PC-9 (cell line): ENCODE measurements at regions not wholly inside any gene's neighbourhood (a gene's known extent, or its start where the extent isn't known, plus 50 kb on each side); places are given as distances from the start of the nearest gene placed in this dataset.

ENCODE experiments used
- BruUV-seq: library from RNA; stranded (reverse); fragments of 400-500 nt; replicated peaks from 2 replicates; lab custom pipeline; 2021; lab: Mats Ljungman, UMichigan
- CTCF ChIA-PET: fragments of 300-600 bp; sonication (Branson Sonifier 250); formaldehyde crosslinking; loops from one replicate; lab custom pipeline; 2022; ENCODE audit warnings: antibody characterized with exemption; lab: Charles Lee
- POLR2A ChIA-PET: fragments of 300-600 bp; sonication (Branson Sonifier 250); formaldehyde crosslinking; loops from one replicate; lab custom pipeline; 2022; ENCODE audit warnings: antibody characterized with exemption; ENCODE audit not compliant: unreplicated experiment; lab: Charles Lee
- DNase-seq, 2 experiments: peaks; one replicate each; pipeline versions ENCODE4 v3.0.0 to v3.0.0-alpha.2; 2015 to 2022; ENCODE audit warnings: mixed read lengths in 1 of 2
- H2AFZ ChIP-seq: fragments of 200-600 bp; sonication (generic); 2 replicates; pipeline ENCODE4 v1.8.1; 2017; ENCODE audit warnings: antibody characterized with exemption
- H3F3A ChIP-seq: fragments of 200-600 bp; sonication (generic); 2 replicates; pipeline ENCODE4 v1.8.1; 2017; ENCODE audit warnings: antibody characterized with exemption, mild to moderate bottlenecking, low read depth; ENCODE audit not compliant: insufficient read depth
- H3K27ac ChIP-seq: fragments of 200-600 bp; sonication (generic); 2 replicates; pipeline ENCODE4 v1.6.1; 2016; ENCODE audit warnings: mixed run types
- H3K27me3 ChIP-seq: fragments of 200-600 bp; sonication (generic); 2 replicates; pipeline ENCODE4 v1.6.1; 2016; ENCODE audit warnings: low read depth, mixed run types; ENCODE audit not compliant: insufficient read depth
- H3K36me3 ChIP-seq: fragments of 200-600 bp; sonication (generic); 2 replicates; pipeline ENCODE4 v1.6.1; 2016; ENCODE audit warnings: low read depth, mixed run types
- H3K4me1 ChIP-seq: fragments of 200-600 bp; sonication (generic); replicated peaks from 2 replicates; pipeline ENCODE4 v1.6.1; 2016; ENCODE audit warnings: mixed run types; ENCODE audit not compliant: insufficient read depth
- H3K4me2 ChIP-seq: fragments of 200-600 bp; sonication (generic); 2 replicates; pipeline ENCODE4 v1.6.1; 2017; ENCODE audit warnings: mixed run types
- H3K4me3 ChIP-seq: fragments of 200-600 bp; sonication (generic); 2 replicates; pipeline ENCODE4 v1.6.1; 2016; ENCODE audit warnings: mixed run types
- H3K79me2 ChIP-seq: fragments of 200-600 bp; sonication (generic); 2 replicates; pipeline ENCODE4 v1.6.1; 2017; ENCODE audit warnings: low read depth, mixed run types
- H3K9me2 ChIP-seq: fragments of 200-600 bp; sonication (generic); 2 replicates; pipeline ENCODE4 v1.8.1; 2017; ENCODE audit warnings: mild to moderate bottlenecking; ENCODE audit not compliant: insufficient read depth
- H3K9me3 ChIP-seq: fragments of 200-600 bp; sonication (generic); 2 replicates; pipeline ENCODE4 v1.8.1; 2016; ENCODE audit warnings: low read depth; ENCODE audit not compliant: insufficient read depth
- H4K20me1 ChIP-seq: fragments of 200-600 bp; sonication (generic); 2 replicates; pipeline ENCODE4 v1.8.1; 2017; ENCODE audit not compliant: insufficient read depth
- EZH2 ChIP-seq: fragments of 200-600 bp; sonication (generic); IDR thresholded peaks from 2 replicates; pipeline ENCODE4 v1.8.0; 2017; ENCODE audit warnings: antibody characterized with exemption, low read depth
- intact Hi-C: fragments of 100-400 bp; cut with micrococcal nuclease; formaldehyde crosslinking; loops from one replicate; pipeline ENCODE4 v1.10.0; 2022; ENCODE audit not compliant: unreplicated experiment
- TF ChIP-seq, protein P1 (sequence below): fragments of 200-600 bp; sonication (generic); conservative IDR thresholded peaks from 2 replicates; pipeline ENCODE4 v1.6.1; 2017; ENCODE audit warnings: mixed run types, antibody characterized with exemption, mild to moderate bottlenecking, moderate library complexity

DNA sequence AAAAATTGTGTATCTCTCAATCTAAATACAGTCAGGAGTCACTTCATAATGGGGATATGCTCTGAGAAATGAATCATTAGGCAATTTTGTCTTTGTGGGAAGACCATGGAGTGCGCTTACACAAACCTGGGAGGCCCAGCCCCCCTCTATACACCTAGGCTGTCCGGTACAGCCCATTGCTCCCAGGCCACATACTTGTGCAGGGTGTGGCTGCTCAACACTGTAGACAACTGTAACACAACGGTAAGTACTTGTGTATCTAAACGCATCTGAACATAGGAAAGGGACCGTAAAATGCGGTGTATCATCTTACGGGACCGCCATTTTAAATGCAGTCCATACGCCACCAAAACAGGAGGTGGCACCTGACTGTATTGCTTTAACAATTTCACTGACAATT lies 58.0 kb upstream of the FRMD1 start:
- no TSS peak for BruUV-seq
- no peaks in the 10 kb centered on the region for H3K4me1 ChIP-seq
- no peak overlapping the region for H3K4me3 ChIP-seq
- H4K20me1 ChIP-seq: no peaks in the 10 kb centered on the region
- H3K27me3 ChIP-seq: peaks cover 74% of the 10 kb centered on the region
- H3K9me3 ChIP-seq: no peaks in the 10 kb centered on the region
- no peaks in the 10 kb centered on the region for H3K36me3 ChIP-seq
- no peak for DNase-seq
- no peak overlapping the region for H3K27ac ChIP-seq
- TF ChIP-seq, protein P1, sequence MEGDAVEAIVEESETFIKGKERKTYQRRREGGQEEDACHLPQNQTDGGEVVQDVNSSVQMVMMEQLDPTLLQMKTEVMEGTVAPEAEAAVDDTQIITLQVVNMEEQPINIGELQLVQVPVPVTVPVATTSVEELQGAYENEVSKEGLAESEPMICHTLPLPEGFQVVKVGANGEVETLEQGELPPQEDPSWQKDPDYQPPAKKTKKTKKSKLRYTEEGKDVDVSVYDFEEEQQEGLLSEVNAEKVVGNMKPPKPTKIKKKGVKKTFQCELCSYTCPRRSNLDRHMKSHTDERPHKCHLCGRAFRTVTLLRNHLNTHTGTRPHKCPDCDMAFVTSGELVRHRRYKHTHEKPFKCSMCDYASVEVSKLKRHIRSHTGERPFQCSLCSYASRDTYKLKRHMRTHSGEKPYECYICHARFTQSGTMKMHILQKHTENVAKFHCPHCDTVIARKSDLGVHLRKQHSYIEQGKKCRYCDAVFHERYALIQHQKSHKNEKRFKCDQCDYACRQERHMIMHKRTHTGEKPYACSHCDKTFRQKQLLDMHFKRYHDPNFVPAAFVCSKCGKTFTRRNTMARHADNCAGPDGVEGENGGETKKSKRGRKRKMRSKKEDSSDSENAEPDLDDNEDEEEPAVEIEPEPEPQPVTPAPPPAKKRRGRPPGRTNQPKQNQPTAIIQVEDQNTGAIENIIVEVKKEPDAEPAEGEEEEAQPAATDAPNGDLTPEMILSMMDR: no peak
- no peak for TF ChIP-seq EZH2
- POLR2A ChIA-PET: no interaction called here
- H3F3A ChIP-seq: no peaks in the 10 kb centered on the region
- no peak overlapping the region for H3K4me2 ChIP-seq
- H2AFZ ChIP-seq: no peak overlapping the region
- intact Hi-C loops: no loop called here
- H3K9me2 ChIP-seq: no peaks in the 10 kb centered on the region
- CTCF ChIA-PET: no interaction called here
- no peaks in the 10 kb centered on the region for H3K79me2 ChIP-seq

DNA sequence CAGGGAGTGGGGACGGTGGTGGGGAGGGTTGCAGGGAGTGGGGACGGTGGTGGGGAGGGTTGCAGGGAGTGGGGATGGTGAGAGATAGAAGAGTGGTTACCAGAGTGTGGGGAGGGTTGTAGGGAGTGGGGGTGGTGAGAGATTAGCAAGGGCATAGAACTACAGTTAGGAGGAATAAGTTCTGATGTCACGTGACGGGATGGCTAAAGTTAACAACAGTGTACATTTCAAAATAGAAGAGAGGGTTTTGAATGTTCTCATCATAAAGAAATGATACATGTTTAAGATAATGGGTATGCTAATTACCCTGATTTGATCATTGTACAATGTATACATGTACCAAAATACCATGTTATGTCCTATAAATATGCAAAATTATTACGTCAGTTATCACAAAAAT lies 57.6 kb upstream of the FRMD1 start:
- H4K20me1 ChIP-seq: no peaks in the 10 kb centered on the region
- TF ChIP-seq EZH2: no peak
- TF ChIP-seq, protein P1: no peak
- no peaks in the 10 kb centered on the region for H3K9me3 ChIP-seq
- H3K27me3 ChIP-seq: peaks cover 78% of the 10 kb centered on the region
- H2AFZ ChIP-seq: no peak overlapping the region
- no peaks in the 10 kb centered on the region for H3K4me1 ChIP-seq
- no peak overlapping the region for H3K4me2 ChIP-seq
- CTCF ChIA-PET: no interaction called here
- DNase-seq: no peak
- H3F3A ChIP-seq: no peaks in the 10 kb centered on the region
- POLR2A ChIA-PET: no interaction called here
- no TSS peak for BruUV-seq
- H3K36me3 ChIP-seq: no peaks in the 10 kb centered on the region
- intact Hi-C loops: no loop called here
- H3K27ac ChIP-seq: no peak overlapping the region
- H3K4me3 ChIP-seq: no peak overlapping the region
- H3K9me2 ChIP-seq: no peaks in the 10 kb centered on the region
- no peaks in the 10 kb centered on the region for H3K79me2 ChIP-seq

DNA sequence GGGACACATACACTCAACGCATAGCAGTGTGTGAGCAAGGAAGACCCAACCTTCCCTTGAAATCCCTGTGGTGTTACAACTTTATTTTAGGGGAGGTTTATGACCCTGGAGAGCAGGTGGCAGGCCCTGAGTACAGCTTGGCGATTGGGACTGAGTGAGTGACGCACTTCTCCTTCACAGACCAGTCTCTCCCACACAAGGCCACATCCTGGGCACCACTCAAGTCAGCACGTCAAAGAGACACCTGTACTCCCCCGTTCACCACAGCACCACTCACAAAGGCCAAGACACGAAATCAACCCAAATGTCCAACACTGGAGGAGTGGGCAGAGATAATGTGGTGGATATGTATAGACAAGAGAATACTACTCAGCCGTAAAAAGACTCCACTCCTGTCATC lies 57.0 kb upstream of the FRMD1 start:
- no TSS peak for BruUV-seq
- Histone ChIP-seq H3K4me2 (no peak overlapping the region), H3K36me3 (no peaks in the 10 kb centered on the region), H3K9me3 (no peaks in the 10 kb centered on the region), H3K27ac (no peak overlapping the region), H3K4me3 (no peak overlapping the region), H4K20me1 (no peaks in the 10 kb centered on the region), H3K27me3 (peaks cover 81% of the 10 kb centered on the region), H3K79me2 (no peaks in the 10 kb centered on the region), H2AFZ (no peak overlapping the region), H3F3A (no peaks in the 10 kb centered on the region), H3K4me1 (no peaks in the 10 kb centered on the region), H3K9me2 (no peaks in the 10 kb centered on the region)
- ChIA-PET CTCF (no interaction called here), POLR2A (no interaction called here)
- no peak for DNase-seq
- intact Hi-C loops: no loop called here
- TF ChIP-seq, protein P1: no peak
- no peak for TF ChIP-seq EZH2
